Fibroblast of pulmonary artery (primary cell): ENCODE measurements at regions not wholly inside any gene's neighbourhood (a gene's known extent, or its start where the extent isn't known, plus 50 kb on each side); places are given as distances from the start of the nearest gene placed in this dataset.

Source experiments
- DNase-seq: peaks from one replicate; pipeline ENCODE4 v3.0.0-alpha.2; 2010; ENCODE audit warnings: low read depth
- H3K4me3 ChIP-seq: replicated peaks from 2 replicates; pipeline ENCODE4 v1.5.1; 2011; ENCODE audit warnings: low read depth, mild to moderate bottlenecking, control low read depth, low read length, moderate library complexity
- TF ChIP-seq, protein P1 (sequence below): IDR thresholded peaks from 2 replicates; pipeline ENCODE4 v1.5.1; 2011; ENCODE audit warnings: mild to moderate bottlenecking, control low read depth, low read length, inconsistent platforms; ENCODE audit errors: missing control alignments

GRCh38 chr18:57241869-57242268, 95.0 kb downstream of the BOD1L2 start:
- no peak overlapping the region for H3K4me3 ChIP-seq
- DNase-seq: no peak
- TF ChIP-seq, protein P1, sequence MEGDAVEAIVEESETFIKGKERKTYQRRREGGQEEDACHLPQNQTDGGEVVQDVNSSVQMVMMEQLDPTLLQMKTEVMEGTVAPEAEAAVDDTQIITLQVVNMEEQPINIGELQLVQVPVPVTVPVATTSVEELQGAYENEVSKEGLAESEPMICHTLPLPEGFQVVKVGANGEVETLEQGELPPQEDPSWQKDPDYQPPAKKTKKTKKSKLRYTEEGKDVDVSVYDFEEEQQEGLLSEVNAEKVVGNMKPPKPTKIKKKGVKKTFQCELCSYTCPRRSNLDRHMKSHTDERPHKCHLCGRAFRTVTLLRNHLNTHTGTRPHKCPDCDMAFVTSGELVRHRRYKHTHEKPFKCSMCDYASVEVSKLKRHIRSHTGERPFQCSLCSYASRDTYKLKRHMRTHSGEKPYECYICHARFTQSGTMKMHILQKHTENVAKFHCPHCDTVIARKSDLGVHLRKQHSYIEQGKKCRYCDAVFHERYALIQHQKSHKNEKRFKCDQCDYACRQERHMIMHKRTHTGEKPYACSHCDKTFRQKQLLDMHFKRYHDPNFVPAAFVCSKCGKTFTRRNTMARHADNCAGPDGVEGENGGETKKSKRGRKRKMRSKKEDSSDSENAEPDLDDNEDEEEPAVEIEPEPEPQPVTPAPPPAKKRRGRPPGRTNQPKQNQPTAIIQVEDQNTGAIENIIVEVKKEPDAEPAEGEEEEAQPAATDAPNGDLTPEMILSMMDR: no peak

GRCh38 chr18:57242285-57242684, 95.4 kb downstream of the BOD1L2 start:
- TF ChIP-seq, protein P1: no peak
- no peak for DNase-seq
- H3K4me3 ChIP-seq: no peak overlapping the region

DNA sequence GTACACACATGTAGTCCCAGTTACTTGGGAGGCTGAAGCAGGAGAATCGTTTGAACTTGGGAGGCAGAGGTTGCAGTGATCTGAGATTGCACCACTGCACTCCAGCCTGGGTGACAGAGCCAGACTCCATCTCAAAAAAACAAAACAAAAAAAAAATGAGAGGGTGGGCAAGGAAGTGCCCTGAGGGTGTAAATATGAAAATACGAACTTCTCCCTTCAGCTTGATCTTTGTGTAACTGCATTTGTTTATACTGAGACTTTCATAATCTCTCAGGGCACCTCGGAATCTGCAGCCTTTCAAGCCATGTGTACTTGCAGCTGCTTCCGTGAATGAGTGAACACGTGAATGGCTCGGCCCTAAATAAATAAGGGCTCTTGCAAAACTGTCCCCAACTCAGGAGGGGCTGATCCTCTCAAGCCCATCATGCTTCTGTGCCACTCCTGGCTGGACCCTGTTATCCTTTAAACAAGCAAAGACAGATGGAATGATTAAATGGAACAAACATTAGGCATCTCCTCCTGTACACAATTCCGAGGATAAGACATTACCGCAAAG, 96.8 kb downstream of the BOD1L2 start:
- TF ChIP-seq, protein P1: no peak
- H3K4me3 ChIP-seq: no peak overlapping the region
- no peak for DNase-seq

GRCh38 chr18:57249179-57249578, 102.3 kb downstream of the BOD1L2 start:
- TF ChIP-seq, protein P1: no peak
- H3K4me3 ChIP-seq: no peak overlapping the region
- no peak for DNase-seq

GRCh38 chr18:57249883-57250282, 102.5 kb upstream of the ST8SIA3 start:
- TF ChIP-seq, protein P1: no peak
- DNase-seq: no peak
- H3K4me3 ChIP-seq: no peak overlapping the region

- no peak for DNase-seq
- TF ChIP-seq, protein P1: no peak
- H3K4me3 ChIP-seq: no peak overlapping the region
Measured at GRCh38 chr18:57251747-57252146, 100.6 kb upstream of the ST8SIA3 start.

DNA sequence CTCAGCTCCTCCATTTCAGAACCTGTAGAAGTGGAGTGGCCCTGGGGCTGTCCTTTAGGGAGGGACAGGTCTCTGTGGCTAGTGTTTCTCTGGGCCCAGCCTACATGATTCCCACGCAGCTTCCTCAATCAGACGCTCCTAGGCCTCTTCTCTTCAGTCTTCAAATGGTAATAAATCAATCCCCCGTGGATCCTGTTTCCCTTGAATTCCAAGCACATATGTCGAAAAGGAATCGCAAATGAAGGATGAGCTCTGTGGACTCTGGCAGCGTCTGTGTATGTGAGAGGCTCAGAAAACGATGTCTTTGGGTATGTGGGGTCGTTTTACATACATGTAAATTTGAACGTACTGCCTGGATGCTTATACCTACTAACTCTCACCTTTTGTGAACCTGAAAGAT, 98.5 kb upstream of the ST8SIA3 start:
- TF ChIP-seq, protein P1: no peak
- no peak overlapping the region for H3K4me3 ChIP-seq
- no peak for DNase-seq
